Smooth muscle cell (in vitro differentiated cells): ENCODE measurements at regions not wholly inside any gene's neighbourhood (a gene's known extent, or its start where the extent isn't known, plus 50 kb on each side); places are given as distances from the start of the nearest gene placed in this dataset.

ENCODE experiments used
- DNase-seq: peaks from one replicate; lab custom pipeline; 2025; ENCODE audit not compliant: unreplicated experiment; lab: John Stamatoyannopoulos, UW
- H2AFZ ChIP-seq: fragments of 200-600 bp; sonication (generic); 2 replicates; pipeline ENCODE4 v1.6.0; 2016; ENCODE audit warnings: antibody characterized with exemption, low read depth, mild to moderate bottlenecking
- H3F3A ChIP-seq: fragments of 200-600 bp; sonication (generic); 2 replicates; pipeline ENCODE4 v1.6.0; 2017; ENCODE audit warnings: antibody characterized with exemption, low read depth
- H3K27ac ChIP-seq: fragments of 200-600 bp; sonication (generic); 2 replicates; pipeline ENCODE4 v1.5.1; 2016; ENCODE audit warnings: low read depth, mild to moderate bottlenecking
- H3K27me3 ChIP-seq: fragments of 200-600 bp; sonication (generic); 2 replicates; pipeline ENCODE4 v1.6.1; 2016; ENCODE audit warnings: low read depth, mild to moderate bottlenecking
- H3K36me3 ChIP-seq: fragments of 200-600 bp; sonication (generic); 2 replicates; pipeline ENCODE4 v1.5.1; 2016; ENCODE audit warnings: low read depth
- H3K4me1 ChIP-seq: fragments of 200-600 bp; sonication (generic); 2 replicates; pipeline ENCODE4 v1.5.1; 2016; ENCODE audit warnings: low read depth
- H3K4me2 ChIP-seq: fragments of 200-600 bp; sonication (generic); 2 replicates; pipeline ENCODE4 v1.6.0; 2016; ENCODE audit warnings: mild to moderate bottlenecking
- H3K4me3 ChIP-seq: fragments of 200-600 bp; sonication (generic); 2 replicates; pipeline ENCODE4 v1.5.1; 2016; ENCODE audit warnings: mild to moderate bottlenecking
- H3K79me2 ChIP-seq: fragments of 200-600 bp; sonication (generic); 2 replicates; pipeline ENCODE4 v1.6.0; 2016; ENCODE audit warnings: low read depth, mild to moderate bottlenecking
- H3K9ac ChIP-seq: fragments of 200-600 bp; sonication (generic); 2 replicates; pipeline ENCODE4 v1.6.0; 2016; ENCODE audit warnings: low read depth
- H3K9me3 ChIP-seq: fragments of 200-600 bp; sonication (generic); replicated peaks from 2 replicates; pipeline ENCODE4 v1.5.1; 2016; ENCODE audit warnings: low read depth
- H4K20me1 ChIP-seq: fragments of 200-600 bp; sonication (generic); 2 replicates; pipeline ENCODE4 v1.6.0; 2016; ENCODE audit warnings: low read depth
- CTCF ChIP-seq: fragments of 200-600 bp; sonication (generic); IDR thresholded peaks from 2 replicates; pipeline ENCODE4 v1.5.1; 2017; ENCODE audit warnings: borderline replicate concordance, mild to moderate bottlenecking, antibody characterized with exemption; ENCODE audit not compliant: insufficient read depth, poor library complexity, severe bottlenecking
- WGBS: methylation state at CpG from one replicate; pipeline ENCODE4 v1.1.7; 2016; ENCODE audit warnings: low lambda C conversion rate; 5-methylcytosine and 5-hydroxymethylcytosine counted together

GRCh38 chr3:83023086-83023485 is 1261.6 kb upstream of the GBE1 start:
- Histone ChIP-seq H3K9me3 (no peaks in the 10 kb centered on the region), H3K27ac (no peak overlapping the region), H3K4me1 (no peaks in the 10 kb centered on the region), H3K36me3 (no peaks in the 10 kb centered on the region), H2AFZ (no peak overlapping the region), H4K20me1 (no peaks in the 10 kb centered on the region), H3K4me2 (no peak overlapping the region), H3K79me2 (no peaks in the 10 kb centered on the region), H3K27me3 (no peaks in the 10 kb centered on the region), H3F3A (no peaks in the 10 kb centered on the region), H3K9ac (no peak overlapping the region), H3K4me3 (no peak overlapping the region)
- 88% methylated on average over 3 of the region's 3 CpGs for WGBS
- no peak for DNase-seq
- TF ChIP-seq CTCF: no peak

- Histone ChIP-seq H3K27ac (no peak overlapping the region), H3F3A (no peaks in the 10 kb centered on the region), H3K4me2 (no peak overlapping the region), H2AFZ (no peak overlapping the region), H3K9ac (no peak overlapping the region), H3K9me3 (no peaks in the 10 kb centered on the region), H3K79me2 (no peaks in the 10 kb centered on the region), H3K36me3 (no peaks in the 10 kb centered on the region), H3K4me3 (no peak overlapping the region), H4K20me1 (no peaks in the 10 kb centered on the region), H3K4me1 (no peaks in the 10 kb centered on the region), H3K27me3 (no peaks in the 10 kb centered on the region)
- no peak for TF ChIP-seq CTCF
- no peak for DNase-seq
- 84% methylated on average over 4 of the region's 4 CpGs for WGBS
Observed at GRCh38 chr3:83011481-83011880, 1250.0 kb upstream of the GBE1 start.

- no peak for TF ChIP-seq CTCF
- H3F3A ChIP-seq: no peaks in the 10 kb centered on the region
- H4K20me1 ChIP-seq: no peaks in the 10 kb centered on the region
- H3K79me2 ChIP-seq: no peaks in the 10 kb centered on the region
- no peak overlapping the region for H3K27ac ChIP-seq
- no peak overlapping the region for H3K4me2 ChIP-seq
- peaks cover 8% of the 10 kb centered on the region for H3K4me1 ChIP-seq
- 77% methylated on average over 3 of the region's 3 CpGs for WGBS
- no peak overlapping the region for H2AFZ ChIP-seq
- no peaks in the 10 kb centered on the region for H3K36me3 ChIP-seq
- no peak for DNase-seq
- H3K4me3 ChIP-seq: no peak overlapping the region
- no peak overlapping the region for H3K9ac ChIP-seq
- no peaks in the 10 kb centered on the region for H3K27me3 ChIP-seq
- H3K9me3 ChIP-seq: no peaks in the 10 kb centered on the region
Observed at GRCh38 chr3:83003917-83004316, 1242.5 kb upstream of the GBE1 start.

- WGBS: 55% methylated on average over 3 of the region's 3 CpGs
- no peak for DNase-seq
- H3K4me1 ChIP-seq: peaks cover 8% of the 10 kb centered on the region
- no peaks in the 10 kb centered on the region for H3K79me2 ChIP-seq
- H3K27me3 ChIP-seq: no peaks in the 10 kb centered on the region
- H3K4me2 ChIP-seq: no peak overlapping the region
- no peaks in the 10 kb centered on the region for H3K9me3 ChIP-seq
- H3K27ac ChIP-seq: no peak overlapping the region
- TF ChIP-seq CTCF: no peak
- no peaks in the 10 kb centered on the region for H4K20me1 ChIP-seq
- H3K4me3 ChIP-seq: no peak overlapping the region
- H3F3A ChIP-seq: no peaks in the 10 kb centered on the region
- H3K36me3 ChIP-seq: no peaks in the 10 kb centered on the region
- no peak overlapping the region for H2AFZ ChIP-seq
- H3K9ac ChIP-seq: no peak overlapping the region
Observed at GRCh38 chr3:83002869-83003445, 1241.5 kb upstream of the GBE1 start.
